OCI-LY3 (cell line): ENCODE measurements at regions not wholly inside any gene's neighbourhood (a gene's known extent, or its start where the extent isn't known, plus 50 kb on each side); places are given as distances from the start of the nearest gene placed in this dataset.
A peak's percentile ranks its signal among the peaks of the same experiment; 100 is the strongest.

Experiments used
- H2AFZ ChIP-seq: fragments of 200-600, 300-600 bp; shearing (Covaris generic); 2 replicates; pipeline ENCODE4 v1.6.0; 2014; ENCODE audit warnings: antibody characterized with exemption, low read depth, low read length
- H3K27ac ChIP-seq: fragments of 200-600, 300-600 bp; sonication (generic); 2 replicates; pipeline ENCODE4 v1.5.1; 2014; ENCODE audit warnings: mild to moderate bottlenecking, low read length, moderate library complexity, mixed read lengths
- H3K27me3 ChIP-seq: fragments of 200-600, 300-600 bp; sonication (generic); 2 replicates; pipeline ENCODE4 v1.6.1; 2014; ENCODE audit warnings: low read depth, low read length, mixed read lengths
- H3K36me3 ChIP-seq: fragments of 200-600, 300-600 bp; sonication (generic); replicated peaks from 2 replicates; pipeline ENCODE3; 2014; ENCODE audit warnings: low read depth, low read length, mixed read lengths
- H3K4me1 ChIP-seq: fragments of 300-600, 200-600 bp; sonication (generic); 2 replicates; pipeline ENCODE4 v1.6.1; 2014; ENCODE audit warnings: low read length, mixed read lengths
- H3K4me2 ChIP-seq: fragments of 200-600, 300-600 bp; sonication (generic); 2 replicates; pipeline ENCODE4 v1.6.1; 2014; ENCODE audit warnings: low read length, mixed read lengths
- H3K4me3 ChIP-seq: fragments of 300-600, 200-600 bp; sonication (generic); 2 replicates; pipeline ENCODE4 v1.5.1; 2014; ENCODE audit warnings: antibody characterized with exemption, mild to moderate bottlenecking, low read length, moderate library complexity
- H3K79me2 ChIP-seq: fragments of 300-600, 200-600 bp; shearing (Covaris generic); 2 replicates; pipeline ENCODE4 v1.6.1; 2014; ENCODE audit warnings: mild to moderate bottlenecking, low read length, mixed read lengths
- H3K9ac ChIP-seq: fragments of 300-600, 200-600 bp; shearing (Covaris generic); 2 replicates; pipeline ENCODE4 v1.6.0; 2014; ENCODE audit warnings: mild to moderate bottlenecking, low read length, moderate library complexity
- H3K9me3 ChIP-seq: fragments of 200-600, 300-600 bp; shearing (Covaris generic); 2 replicates; pipeline ENCODE4 v1.6.1; 2014; ENCODE audit warnings: low read length, mixed read lengths; ENCODE audit not compliant: insufficient read depth
- H4K20me1 ChIP-seq: fragments of 200-600, 300-600 bp; sonication (generic); 2 replicates; pipeline ENCODE4 v1.6.1; 2016; ENCODE audit warnings: low read length, mixed read lengths; ENCODE audit not compliant: insufficient read depth
- EZH2phosphoT487 ChIP-seq: fragments of 200-600 bp; shearing (Covaris generic); IDR thresholded peaks from 2 replicates; pipeline ENCODE4 v1.6.1; 2018; ENCODE audit warnings: antibody characterized with exemption, mixed run types, low read depth
- TF ChIP-seq, protein P1 (sequence below): fragments of 200-600, 300-600 bp; sonication (generic); IDR thresholded peaks from 2 replicates; pipeline ENCODE4 v1.5.1; 2014; ENCODE audit warnings: antibody characterized with exemption, low read length, low read depth

- Histone ChIP-seq H3K4me3 (no peak overlapping the region), H3K27me3 (no peaks in the 10 kb centered on the region), H3K36me3 (no peaks in the 10 kb centered on the region), H3K9ac (no peak overlapping the region), H2AFZ (no peak overlapping the region), H3K79me2 (no peaks in the 10 kb centered on the region), H3K4me2 (no peak overlapping the region), H3K27ac (no peak overlapping the region), H3K9me3 (no peaks in the 10 kb centered on the region), H3K4me1 (no peaks in the 10 kb centered on the region), H4K20me1 (no peaks in the 10 kb centered on the region)
- no peak for TF ChIP-seq EZH2phosphoT487
- TF ChIP-seq, protein P1, sequence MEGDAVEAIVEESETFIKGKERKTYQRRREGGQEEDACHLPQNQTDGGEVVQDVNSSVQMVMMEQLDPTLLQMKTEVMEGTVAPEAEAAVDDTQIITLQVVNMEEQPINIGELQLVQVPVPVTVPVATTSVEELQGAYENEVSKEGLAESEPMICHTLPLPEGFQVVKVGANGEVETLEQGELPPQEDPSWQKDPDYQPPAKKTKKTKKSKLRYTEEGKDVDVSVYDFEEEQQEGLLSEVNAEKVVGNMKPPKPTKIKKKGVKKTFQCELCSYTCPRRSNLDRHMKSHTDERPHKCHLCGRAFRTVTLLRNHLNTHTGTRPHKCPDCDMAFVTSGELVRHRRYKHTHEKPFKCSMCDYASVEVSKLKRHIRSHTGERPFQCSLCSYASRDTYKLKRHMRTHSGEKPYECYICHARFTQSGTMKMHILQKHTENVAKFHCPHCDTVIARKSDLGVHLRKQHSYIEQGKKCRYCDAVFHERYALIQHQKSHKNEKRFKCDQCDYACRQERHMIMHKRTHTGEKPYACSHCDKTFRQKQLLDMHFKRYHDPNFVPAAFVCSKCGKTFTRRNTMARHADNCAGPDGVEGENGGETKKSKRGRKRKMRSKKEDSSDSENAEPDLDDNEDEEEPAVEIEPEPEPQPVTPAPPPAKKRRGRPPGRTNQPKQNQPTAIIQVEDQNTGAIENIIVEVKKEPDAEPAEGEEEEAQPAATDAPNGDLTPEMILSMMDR = no peak
These were observed 878.6 kb upstream of the ADGRL4 start for GRCh38 chr1:79885101-79885500.

DNA sequence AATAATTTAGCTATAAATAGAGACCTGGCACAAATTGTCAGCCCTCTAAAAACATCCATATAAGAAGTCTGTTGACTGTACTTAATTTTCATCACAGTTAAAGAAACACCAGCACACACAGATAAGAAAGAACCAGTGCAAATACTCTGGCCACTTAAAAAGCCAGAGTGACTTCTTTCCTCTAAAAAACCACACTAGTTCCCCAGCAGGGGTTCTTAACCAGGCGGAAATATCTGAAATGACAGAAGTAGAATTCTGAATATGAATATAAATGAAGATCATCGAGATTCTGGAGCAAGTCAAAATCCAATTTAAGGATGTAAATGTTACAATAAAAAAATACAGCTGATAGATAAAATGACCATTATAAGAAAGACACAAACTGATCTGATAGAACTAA lies 870.6 kb upstream of the ADGRL4 start:
- H3K27ac ChIP-seq = no peak overlapping the region
- H3K36me3 ChIP-seq = no peaks in the 10 kb centered on the region
- no peak overlapping the region for H2AFZ ChIP-seq
- H3K4me2 ChIP-seq = no peak overlapping the region
- H3K9ac ChIP-seq = no peak overlapping the region
- no peaks in the 10 kb centered on the region for H3K27me3 ChIP-seq
- no peak for TF ChIP-seq EZH2phosphoT487
- TF ChIP-seq, protein P1 = no peak
- no peak overlapping the region for H3K4me3 ChIP-seq
- H4K20me1 ChIP-seq = no peaks in the 10 kb centered on the region
- H3K79me2 ChIP-seq = no peaks in the 10 kb centered on the region
- H3K4me1 ChIP-seq = peaks cover 7% of the 10 kb centered on the region; the same call in 1 of the 2 replicates
- no peaks in the 10 kb centered on the region for H3K9me3 ChIP-seq

GRCh38 chr1:79875187-79875586 lies 868.7 kb upstream of the ADGRL4 start:
- Histone ChIP-seq H3K9ac (no peak overlapping the region), H3K4me2 (no peak overlapping the region), H3K27ac (no peak overlapping the region), H4K20me1 (no peaks in the 10 kb centered on the region), H3K9me3 (no peaks in the 10 kb centered on the region), H3K27me3 (no peaks in the 10 kb centered on the region), H2AFZ (no peak overlapping the region), H3K4me1 (peaks cover 7% of the 10 kb centered on the region; the same call in 1 of the 2 replicates), H3K79me2 (no peaks in the 10 kb centered on the region), H3K4me3 (no peak overlapping the region), H3K36me3 (no peaks in the 10 kb centered on the region)
- TF ChIP-seq, protein P1 = no peak
- no peak for TF ChIP-seq EZH2phosphoT487

DNA sequence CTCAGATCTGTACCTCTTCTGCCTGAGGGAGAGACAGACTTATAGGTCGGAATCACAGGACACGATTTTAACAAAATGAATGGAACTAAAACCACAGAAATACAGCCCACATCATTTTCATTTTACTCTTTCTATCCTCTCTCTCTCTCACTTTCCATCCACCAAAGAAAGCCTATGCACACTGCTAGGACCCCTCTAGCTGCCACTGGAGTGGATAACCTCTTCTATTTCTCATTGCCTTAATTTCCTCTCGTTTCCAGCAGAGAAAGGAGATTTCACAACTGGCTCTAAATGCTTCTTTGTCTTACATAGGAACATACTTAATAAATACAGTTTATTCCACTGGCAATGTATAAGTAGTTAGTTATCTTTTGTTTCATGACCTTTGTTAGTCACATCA lies 867.8 kb upstream of the ADGRL4 start:
- H3K79me2 ChIP-seq = no peaks in the 10 kb centered on the region
- no peaks in the 10 kb centered on the region for H4K20me1 ChIP-seq
- no peak overlapping the region for H3K4me3 ChIP-seq
- no peak overlapping the region for H2AFZ ChIP-seq
- H3K27me3 ChIP-seq = no peaks in the 10 kb centered on the region
- H3K36me3 ChIP-seq = no peaks in the 10 kb centered on the region
- H3K27ac ChIP-seq = no peak overlapping the region
- TF ChIP-seq EZH2phosphoT487 = no peak
- TF ChIP-seq, protein P1 = peak; percentile 40
- H3K4me1 ChIP-seq = peaks cover 7% of the 10 kb centered on the region; the same call in 1 of the 2 replicates
- H3K9ac ChIP-seq = no peak overlapping the region
- H3K9me3 ChIP-seq = no peaks in the 10 kb centered on the region
- no peak overlapping the region for H3K4me2 ChIP-seq
